IMR-90 (cell line): ENCODE measurements at regions not wholly inside any gene's neighbourhood (a gene's known extent, or its start where the extent isn't known, plus 50 kb on each side); places are given as distances from the start of the nearest gene placed in this dataset.

ENCODE experiments used
- ATAC-seq: fragments of 200-7000 bp; cut with Tn5 transposase; 2 replicates; pipeline ENCODE4 v1.9.1; 2020; ENCODE audit warnings: low read depth, mild to moderate bottlenecking, moderate library complexity
- BruUV-seq: library from RNA; stranded (reverse); fragments of 400-500 nt; replicated peaks from 2 replicates; lab custom pipeline; 2021; lab: Mats Ljungman, UMichigan
- CTCF ChIA-PET: fragments of 300-600 bp; formaldehyde crosslinking; extraction: SDS; loops from one replicate; lab custom pipeline; 2021; ENCODE audit warnings: antibody characterized with exemption; lab: Yijun Ruan, JAX
- POLR2A ChIA-PET: fragments of 300-600 bp; sonication (Branson Sonifier 250); formaldehyde crosslinking; loops from one replicate; lab custom pipeline; 2022; ENCODE audit warnings: antibody characterized with exemption; ENCODE audit not compliant: unreplicated experiment; lab: Charles Lee
- DNase-seq: peaks from one replicate; pipeline ENCODE4 v3.0.0; 2013
- H2AFZ ChIP-seq: replicated peaks from 2 replicates; pipeline ENCODE3; 2013; ENCODE audit warnings: low read length, mild to moderate bottlenecking; ENCODE audit not compliant: poor library complexity
- H2AK5ac ChIP-seq: 2 replicates; pipeline ENCODE4 v1.6.1; 2013; ENCODE audit warnings: low read depth, low read length, inconsistent platforms
- H2AK9ac ChIP-seq: replicated peaks from 2 replicates; pipeline ENCODE3; 2013; ENCODE audit warnings: mild to moderate bottlenecking, low read depth, low read length, moderate library complexity; ENCODE audit not compliant: poor library complexity
- H2BK120ac ChIP-seq: 2 replicates; pipeline ENCODE4 v1.6.1; 2013; ENCODE audit warnings: low read depth, low read length, inconsistent platforms
- H2BK15ac ChIP-seq: 3 replicates; pipeline ENCODE4 v1.6.1; 2013; ENCODE audit warnings: low read depth, low read length, inconsistent platforms
- H2BK20ac ChIP-seq: 2 replicates; pipeline ENCODE4 v1.6.1; 2013; ENCODE audit warnings: low read depth, mild to moderate bottlenecking, inconsistent platforms, low read length, moderate library complexity
- H2BK5ac ChIP-seq: 2 replicates; pipeline ENCODE4 v1.6.1; 2013; ENCODE audit warnings: mild to moderate bottlenecking, low read depth, low read length, inconsistent platforms; ENCODE audit not compliant: poor library complexity, severe bottlenecking
- H3K14ac ChIP-seq: replicated peaks from 2 replicates; pipeline ENCODE4 v1.6.1; 2013; ENCODE audit warnings: low read depth, low read length, inconsistent platforms
- H3K18ac ChIP-seq: 2 replicates; pipeline ENCODE4 v1.6.1; 2013; ENCODE audit warnings: low read depth, low read length, control low read depth
- H3K23ac ChIP-seq: 2 replicates; pipeline ENCODE4 v1.6.1; 2013; ENCODE audit warnings: low read depth, low read length, inconsistent platforms
- H3K27ac ChIP-seq: 2 replicates; pipeline ENCODE4 v1.5.1; 2013; ENCODE audit warnings: mild to moderate bottlenecking, control low read depth, low read length; ENCODE audit not compliant: insufficient read depth
- H3K27me3 ChIP-seq: 2 replicates; pipeline ENCODE4 v1.6.1; 2013; ENCODE audit warnings: low read length; ENCODE audit not compliant: control insufficient read depth, insufficient read depth
- H3K36me3 ChIP-seq: 2 replicates; pipeline ENCODE4 v1.6.1; 2013; ENCODE audit warnings: low read length, mixed read lengths; ENCODE audit not compliant: control insufficient read depth, insufficient read depth
- H3K4ac ChIP-seq: 2 replicates; pipeline ENCODE4 v1.6.1; 2013; ENCODE audit warnings: low read depth, low read length, inconsistent platforms
- H3K4me1 ChIP-seq: 2 replicates; pipeline ENCODE4 v1.6.1; 2013; ENCODE audit warnings: low read length, mixed read lengths; ENCODE audit not compliant: control insufficient read depth, insufficient read depth
- H3K4me2 ChIP-seq: 2 replicates; pipeline ENCODE4 v1.6.1; 2013; ENCODE audit warnings: low read depth, mild to moderate bottlenecking, control low read depth, low read length, moderate library complexity
- H3K4me3 ChIP-seq: 2 replicates; pipeline ENCODE4 v1.5.1; 2013; ENCODE audit warnings: low read depth, mild to moderate bottlenecking, control low read depth, low read length, moderate library complexity; ENCODE audit not compliant: insufficient read depth
- H3K56ac ChIP-seq: 2 replicates; pipeline ENCODE4 v1.6.1; 2013; ENCODE audit warnings: low read length, inconsistent platforms; ENCODE audit not compliant: insufficient read depth; ENCODE audit errors: extremely low read depth
- H3K79me1 ChIP-seq, 2 experiments: 2 replicates each; pipeline ENCODE4 v1.6.1; 2013; ENCODE audit warnings: low read length in 2 of 2, inconsistent platforms in 1 of 2, low read depth in 1 of 2
- H3K9ac ChIP-seq: 2 replicates; pipeline ENCODE4 v1.6.1; 2013; ENCODE audit warnings: low read depth, low read length, control low read depth
- H3K9me1 ChIP-seq: 2 replicates; pipeline ENCODE4 v1.6.1; 2013; ENCODE audit warnings: low read length, inconsistent platforms; ENCODE audit not compliant: insufficient read depth
- H3K9me3 ChIP-seq: 2 replicates; pipeline ENCODE4 v1.6.1; 2013; ENCODE audit warnings: low read length; ENCODE audit not compliant: control insufficient read depth, insufficient read depth
- H4K20me1 ChIP-seq: 2 replicates; pipeline ENCODE4 v1.6.1; 2013; ENCODE audit warnings: low read length, inconsistent platforms; ENCODE audit not compliant: insufficient read depth
- H4K5ac ChIP-seq: 2 replicates; pipeline ENCODE4 v1.6.1; 2013; ENCODE audit warnings: mild to moderate bottlenecking, low read depth, low read length, control low read depth
- H4K8ac ChIP-seq, 2 experiments: 2 replicates each; pipeline ENCODE4 v1.6.1; 2013; ENCODE audit warnings: low read depth in 2 of 2, low read length in 2 of 2, control low read depth in 1 of 2, inconsistent platforms in 1 of 2
- H4K91ac ChIP-seq: 2 replicates; pipeline ENCODE4 v1.6.1; 2013; ENCODE audit warnings: low read depth, low read length, inconsistent platforms; ENCODE audit not compliant: insufficient read depth
- BHLHE40 ChIP-seq: fragments of 150-350 bp; IDR thresholded peaks from 2 replicates; pipeline ENCODE4 v1.6.1; 2016; ENCODE audit warnings: mild to moderate bottlenecking, low read depth, low read length
- CEBPB ChIP-seq: IDR thresholded peaks from 2 replicates; pipeline ENCODE4 v1.6.1; 2012; ENCODE audit warnings: low read depth, low read length, improper control_type of control experiment
- CHD1 ChIP-seq: IDR thresholded peaks from 2 replicates; pipeline ENCODE4 v1.6.1; 2012; ENCODE audit warnings: low read depth, low read length, improper control_type of control experiment
- CTCF ChIP-seq: conservative IDR thresholded peaks from 2 replicates; pipeline ENCODE4 v1.5.1; 2012; ENCODE audit warnings: mild to moderate bottlenecking, low read depth, low read length, improper control_type of control experiment
- FOS ChIP-seq: fragments of 150-350 bp; IDR thresholded peaks from 2 replicates; pipeline ENCODE4 v1.6.1; 2016; ENCODE audit warnings: low read depth, low read length
- MAFK ChIP-seq: IDR thresholded peaks from 2 replicates; pipeline ENCODE4 v1.6.1; 2012; ENCODE audit warnings: low read depth, low read length, improper control_type of control experiment
- MAZ ChIP-seq: IDR thresholded peaks from 2 replicates; pipeline ENCODE4 v1.6.1; 2012; ENCODE audit warnings: low read depth, mild to moderate bottlenecking, low read length, improper control_type of control experiment, moderate library complexity, borderline replicate concordance
- MXI1 ChIP-seq: IDR thresholded peaks from 2 replicates; pipeline ENCODE4 v1.6.1; 2012; ENCODE audit warnings: low read depth, mild to moderate bottlenecking, low read length, moderate library complexity, borderline replicate concordance
- NFE2L2 ChIP-seq: fragments of 150-350 bp; IDR thresholded peaks from 2 replicates; pipeline ENCODE4 v1.6.1; 2016; ENCODE audit warnings: low read depth, mild to moderate bottlenecking, low read length
- POLR2A ChIP-seq: IDR thresholded peaks from 2 replicates; pipeline ENCODE4 v1.6.1; 2012; ENCODE audit warnings: mild to moderate bottlenecking, low read depth, low read length
- RAD21 ChIP-seq: IDR thresholded peaks from 2 replicates; pipeline ENCODE4 v1.6.1; 2012; ENCODE audit warnings: low read length, improper control_type of control experiment
- RCOR1 ChIP-seq: IDR thresholded peaks from 2 replicates; pipeline ENCODE4 v1.6.1; 2012; ENCODE audit warnings: mild to moderate bottlenecking, low read length, improper control_type of control experiment; ENCODE audit not compliant: insufficient replicate concordance
- RFX5 ChIP-seq: IDR thresholded peaks from 2 replicates; pipeline ENCODE4 v1.8.0; 2012; ENCODE audit warnings: low read depth, mild to moderate bottlenecking, low read length, moderate library complexity
- SMC3 ChIP-seq: fragments of 150-350 bp; IDR thresholded peaks from 2 replicates; pipeline ENCODE4 v1.6.1; 2016; ENCODE audit warnings: low read depth, mild to moderate bottlenecking, antibody characterized with exemption, low read length, moderate library complexity
- WGBS, 2 experiments: methylation state at CpG; one replicate each; pipeline versions ENCODE4 v1.1.5 to v1.1.7; 2013; ENCODE audit warnings: missing lambda C conversion rate in 2 of 2; ENCODE audit not compliant: insufficient read length in 1 of 2; ENCODE audit errors: extremely low coverage in 2 of 2; 5-methylcytosine and 5-hydroxymethylcytosine counted together
- dilution Hi-C: fragments of 300-500 bp; cut with HindIII; formaldehyde crosslinking; loops from one replicate; pipeline ENCODE4 v1.14.3; 2018; ENCODE audit warnings: low sequenced_read_pairs; ENCODE audit not compliant: unreplicated experiment
- in situ Hi-C: fragments of 300-500 bp; cut with MboI; formaldehyde crosslinking; loops from 3 replicates; pipeline ENCODE4 v1.14.3; 2019; ENCODE audit warnings: low sequenced_read_pairs, inconsistent platforms, mixed read lengths
- intact Hi-C: fragments of 100-400 bp; cut with micrococcal nuclease; formaldehyde crosslinking; loops from 2 replicates; pipeline ENCODE4 v1.10.0; 2022
- TF ChIP-seq, protein P1 (sequence below): fragments of 150-350 bp; IDR thresholded peaks from 2 replicates; pipeline ENCODE4 v1.6.1; 2016; ENCODE audit warnings: low read depth, mild to moderate bottlenecking, low read length, moderate library complexity, borderline replicate concordance
- TF ChIP-seq, protein P2 (sequence below): fragments of 150-350 bp; IDR thresholded peaks from 2 replicates; pipeline ENCODE4 v1.6.1; 2017; ENCODE audit warnings: mild to moderate bottlenecking, antibody characterized with exemption, low read length, low read depth

- in situ Hi-C loops (no loop called here), dilution Hi-C loops (no loop called here), intact Hi-C loops (no loop called here)
- Histone ChIP-seq H3K18ac (peak overlapping the region; percentile 9; the same call in 1 of the 2 replicates), H3K4me1 (peaks cover 2% of the 10 kb centered on the region; the same call in 1 of the 2 replicates), H2AK9ac (no peak overlapping the region), H3K36me3 (no peaks in the 10 kb centered on the region), H3K4me2 (no peak overlapping the region), H3K9me1 (peaks cover 4% of the 10 kb centered on the region; the same call in 1 of the 2 replicates), H2BK120ac (peak overlapping the region; percentile 13), H3K4me3 (no peak overlapping the region), H2AK5ac (peak overlapping the region; percentile 6), H3K56ac (no peak overlapping the region), H3K27me3 (no peaks in the 10 kb centered on the region), H4K20me1 (no peaks in the 10 kb centered on the region), H3K27ac (no peak overlapping the region), H3K14ac (peak overlapping the region; percentile 2; the same call in 1 of the 2 replicates), H3K9me3 (no peaks in the 10 kb centered on the region), H2BK20ac (peak overlapping the region; percentile 13; the same call in 1 of the 2 replicates), H3K9ac (no peak overlapping the region), H4K5ac (no peak overlapping the region; the same call in 1 of the 2 replicates), H2BK15ac (0 out of 3 replicates have a peak overlapping the region, but pooled peaks have one; percentile 20), H2BK5ac (no peak overlapping the region), H3K4ac (peak overlapping the region; percentile 9; the same call in 1 of the 2 replicates), H3K79me1 (no peaks in the 10 kb centered on the region), H2AFZ (no peak overlapping the region), H3K23ac (no peak overlapping the region), H4K8ac (0 out of 4 replicates have a peak overlapping the region, but pooled peaks of 1 of the 2 experiments have one; percentile 22), H4K91ac (peak overlapping the region; percentile 34; the same call in 1 of the 2 replicates)
- no peak for ATAC-seq
- CTCF ChIA-PET, result no interaction called here
- no peak for DNase-seq
- TF ChIP-seq RCOR1 (no peak), BHLHE40 (no peak), POLR2A (no peak), RFX5 (no peak), MXI1 (no peak), CTCF (no peak), RAD21 (no peak), MAZ (no peak), CEBPB (no peak), SMC3 (no peak), MAFK (no peak), NFE2L2 (no peak), CHD1 (no peak), FOS (no peak)
- TF ChIP-seq, protein P1, sequence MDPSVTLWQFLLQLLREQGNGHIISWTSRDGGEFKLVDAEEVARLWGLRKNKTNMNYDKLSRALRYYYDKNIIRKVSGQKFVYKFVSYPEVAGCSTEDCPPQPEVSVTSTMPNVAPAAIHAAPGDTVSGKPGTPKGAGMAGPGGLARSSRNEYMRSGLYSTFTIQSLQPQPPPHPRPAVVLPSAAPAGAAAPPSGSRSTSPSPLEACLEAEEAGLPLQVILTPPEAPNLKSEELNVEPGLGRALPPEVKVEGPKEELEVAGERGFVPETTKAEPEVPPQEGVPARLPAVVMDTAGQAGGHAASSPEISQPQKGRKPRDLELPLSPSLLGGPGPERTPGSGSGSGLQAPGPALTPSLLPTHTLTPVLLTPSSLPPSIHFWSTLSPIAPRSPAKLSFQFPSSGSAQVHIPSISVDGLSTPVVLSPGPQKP, result no peak
- TF ChIP-seq, protein P2, sequence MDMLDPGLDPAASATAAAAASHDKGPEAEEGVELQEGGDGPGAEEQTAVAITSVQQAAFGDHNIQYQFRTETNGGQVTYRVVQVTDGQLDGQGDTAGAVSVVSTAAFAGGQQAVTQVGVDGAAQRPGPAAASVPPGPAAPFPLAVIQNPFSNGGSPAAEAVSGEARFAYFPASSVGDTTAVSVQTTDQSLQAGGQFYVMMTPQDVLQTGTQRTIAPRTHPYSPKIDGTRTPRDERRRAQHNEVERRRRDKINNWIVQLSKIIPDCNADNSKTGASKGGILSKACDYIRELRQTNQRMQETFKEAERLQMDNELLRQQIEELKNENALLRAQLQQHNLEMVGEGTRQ, result no peak
- WGBS, 2 experiments, result 100% methylated on average over 1 of the region's 3 CpGs; no CpG with 5 or more reads in 1 of the 2 experiments
- no TSS peak for BruUV-seq
- POLR2A ChIA-PET, result no interaction called here
These were observed 55.2 kb upstream of the FLT1 start for GRCh38 chr13:28550091-28550490.
